ENCODE measurements at regions not wholly inside any gene's neighbourhood (a gene's known extent, or its start where the extent isn't known, plus 50 kb on each side); places are given as distances from the start of the nearest gene placed in this dataset.
A peak's percentile ranks its signal among the peaks of the same experiment; 100 is the strongest.

DNA sequence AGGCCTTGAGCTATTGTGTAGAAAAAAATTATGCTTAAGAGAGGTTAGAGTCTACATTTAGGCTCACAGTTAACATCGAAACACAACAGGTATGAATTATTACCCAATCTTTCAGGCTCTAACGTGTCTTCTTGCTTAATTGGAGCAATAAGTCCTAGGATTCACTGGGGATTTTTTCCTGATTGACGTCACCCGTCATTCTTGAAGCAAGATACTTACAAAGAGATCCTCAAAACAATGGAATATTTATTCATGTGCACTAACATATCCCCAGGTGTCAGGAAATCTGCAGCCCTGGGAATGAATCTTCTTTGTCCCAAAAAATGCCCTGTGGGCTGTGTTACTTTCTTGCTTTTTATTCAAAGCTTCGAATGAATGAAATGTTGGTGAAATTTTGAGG lies 413.5 kb downstream of the NFIB start:
- no peak for DNase-seq

DNA sequence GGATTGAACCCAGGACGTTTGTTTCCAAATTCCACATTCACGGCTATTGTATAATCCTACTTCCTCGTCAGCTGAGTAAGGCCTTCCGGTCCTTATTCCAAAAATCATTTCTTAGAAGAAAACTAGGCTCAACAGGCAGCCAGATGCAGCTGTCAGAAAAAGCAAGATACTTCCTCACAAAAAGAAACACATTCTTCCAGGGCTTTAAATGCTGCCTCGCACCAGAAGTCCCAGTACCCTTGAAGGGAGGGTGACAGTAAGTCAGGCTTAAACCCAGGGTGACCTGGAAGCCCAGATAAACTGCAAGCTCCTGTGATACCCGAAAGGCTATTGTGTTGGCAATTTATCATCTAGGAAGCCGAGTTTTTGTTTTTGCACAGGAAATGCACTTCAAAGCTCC lies 414.0 kb downstream of the NFIB start:
- no peak for DNase-seq

DNA sequence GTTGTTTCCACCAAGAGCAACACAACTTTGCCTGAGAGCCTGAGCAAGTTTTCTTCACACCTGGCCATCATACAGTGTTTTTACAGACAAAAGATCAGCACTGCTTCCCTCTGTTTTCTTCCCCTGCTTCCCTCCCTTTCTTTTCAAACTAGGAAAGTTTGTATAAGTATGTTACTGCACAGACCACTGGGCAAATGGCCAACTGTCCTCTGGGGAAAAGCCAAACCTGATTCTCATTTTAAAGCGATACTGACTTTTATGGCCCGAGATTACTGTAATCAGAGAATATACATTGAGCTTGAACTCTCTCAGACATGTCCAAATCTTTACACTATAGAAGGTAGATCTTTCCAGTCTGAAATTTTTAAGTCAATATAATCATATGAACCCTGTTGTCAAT lies 415.0 kb downstream of the NFIB start:
- DNase-seq, result no peak

DNA sequence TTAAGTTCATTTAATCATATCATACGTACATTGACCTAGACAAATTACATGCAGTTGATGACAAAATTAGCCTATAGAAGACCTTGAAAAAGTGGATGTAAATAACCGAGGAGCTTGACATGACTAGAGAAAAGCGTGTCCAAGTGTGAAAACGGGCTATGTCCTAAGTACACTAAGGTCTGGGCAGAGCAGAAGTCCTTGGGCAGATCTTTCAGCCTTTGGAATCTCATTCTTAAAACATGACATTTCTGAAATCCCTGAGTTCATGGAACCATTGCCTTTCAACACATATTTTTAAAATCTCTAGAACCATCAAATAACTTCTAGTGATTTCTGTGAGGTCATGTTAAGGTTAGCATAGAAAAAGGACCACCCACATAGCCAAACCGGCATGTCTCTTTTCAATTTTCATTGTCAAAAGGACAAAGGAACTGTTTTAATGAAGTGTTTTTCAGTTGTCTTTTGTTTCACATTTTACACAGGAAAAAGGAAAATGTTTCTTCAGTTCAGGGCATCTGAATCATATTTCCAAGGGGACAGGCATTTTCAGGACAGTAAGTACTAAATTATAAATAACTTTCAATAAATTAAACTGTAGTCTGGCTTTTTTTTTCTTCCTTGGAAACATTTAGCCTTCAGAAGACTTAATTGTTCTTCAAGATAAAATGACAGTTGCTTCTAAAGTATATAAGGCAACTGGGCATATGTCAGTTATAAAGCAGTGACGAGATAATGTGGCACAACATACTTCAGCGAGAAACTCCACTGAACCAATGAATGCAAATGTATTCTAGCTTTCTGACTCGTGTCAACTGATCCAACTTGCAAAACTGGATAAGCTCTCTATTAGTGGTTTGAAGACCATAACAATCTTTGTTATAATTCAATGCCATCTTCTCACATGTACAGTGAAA lies 416.8 kb downstream of the NFIB start:
- no peak for DNase-seq

DNA sequence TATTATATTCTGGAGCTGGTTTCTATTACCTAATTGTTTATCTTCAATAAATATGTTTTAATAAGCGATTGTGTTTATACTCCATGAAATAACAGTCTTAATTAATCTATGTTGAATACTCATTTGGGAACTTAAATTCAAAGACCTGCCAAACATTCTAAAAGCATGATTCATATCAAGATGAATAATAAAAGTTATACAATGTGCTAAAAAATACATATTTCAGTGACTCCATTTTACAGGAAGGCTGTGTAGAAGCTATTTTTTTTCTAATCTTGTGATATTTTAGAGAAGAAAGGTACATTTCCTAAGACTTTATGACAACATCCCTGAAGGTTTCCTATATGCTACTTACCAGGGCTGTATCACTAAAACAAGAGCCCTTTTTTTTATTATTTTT lies 417.9 kb downstream of the NFIB start:
- no peak for DNase-seq

DNA sequence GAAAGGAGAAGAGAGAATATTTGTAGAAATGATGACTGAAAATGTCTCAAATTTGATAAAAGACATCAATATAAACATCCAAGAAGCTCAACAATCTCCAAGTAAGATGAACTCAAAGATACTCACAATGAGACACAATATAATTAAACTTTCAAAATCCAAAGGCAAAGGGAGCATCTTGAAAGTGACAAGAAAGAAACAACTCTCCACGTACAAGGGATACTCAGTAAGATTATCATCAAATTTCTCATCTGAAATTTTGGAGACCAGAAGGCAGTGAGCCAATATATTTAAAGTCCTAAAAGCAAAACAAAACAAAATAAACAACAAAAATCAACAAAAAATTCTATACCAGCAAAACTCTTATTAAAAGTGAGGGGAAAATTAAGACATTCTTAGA lies 428.7 kb downstream of the NFIB start:
- DNase-seq, result no peak

DNA sequence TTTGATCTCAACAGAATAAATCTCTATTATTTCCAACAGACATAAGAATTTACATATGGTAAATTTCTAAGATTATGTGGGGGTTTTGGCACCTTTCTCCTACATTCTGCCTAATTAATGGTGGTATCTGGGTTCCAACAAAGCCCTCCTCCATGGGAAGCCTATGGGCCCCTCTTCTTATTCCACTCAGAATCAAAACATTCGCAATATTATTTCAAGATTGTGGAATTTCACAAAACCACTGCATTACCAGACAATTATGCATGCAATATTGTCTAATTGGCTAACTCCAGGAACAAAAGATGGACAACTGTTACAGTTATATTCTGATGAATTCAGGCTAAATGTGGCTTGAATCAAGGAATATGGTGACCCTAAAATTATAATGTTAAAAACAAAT lies 434.0 kb downstream of the NFIB start:
- no peak for DNase-seq

DNA sequence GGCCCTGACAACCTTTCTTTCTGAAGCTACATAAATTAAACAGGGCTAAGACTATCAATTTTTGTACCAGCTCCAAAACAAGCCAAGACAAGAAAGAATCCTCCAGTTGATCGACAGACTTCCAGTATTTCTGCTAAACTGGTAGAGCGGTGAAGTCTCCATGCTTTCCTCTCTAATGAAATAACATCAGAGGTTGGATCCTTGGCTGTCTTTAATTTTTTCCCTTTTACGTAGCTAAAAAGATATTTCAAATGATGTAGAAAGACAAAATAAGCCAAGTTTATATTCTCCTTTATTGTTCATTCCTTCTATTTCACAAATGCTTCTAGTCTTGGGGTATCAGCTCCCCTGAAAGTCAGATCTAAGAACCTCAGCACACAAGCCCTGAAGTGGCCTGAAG lies 434.9 kb downstream of the NFIB start:
- DNase-seq, result no peak

DNA sequence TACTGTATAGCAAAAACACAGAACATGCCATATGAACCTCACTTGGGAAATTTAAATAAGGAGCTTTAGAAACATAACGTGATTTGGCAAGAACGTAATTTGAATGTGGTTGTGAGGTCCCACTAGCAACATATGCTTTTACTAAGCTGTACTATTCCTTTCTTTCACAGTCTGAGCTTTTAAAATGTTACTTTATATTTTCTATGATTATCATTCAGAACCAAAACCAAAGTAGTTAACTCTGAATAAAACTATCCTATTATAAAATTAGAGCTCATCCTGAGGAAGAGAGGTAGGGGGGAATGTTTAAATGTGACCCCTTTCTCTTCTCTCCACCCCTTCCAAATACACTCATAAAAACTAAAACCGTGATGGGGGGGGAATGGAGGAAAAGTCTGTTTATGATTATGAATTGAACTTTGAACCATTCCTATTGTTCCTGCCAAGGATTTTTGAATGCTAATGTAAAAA lies 435.7 kb downstream of the NFIB start:
- DNase-seq, result no peak

DNA sequence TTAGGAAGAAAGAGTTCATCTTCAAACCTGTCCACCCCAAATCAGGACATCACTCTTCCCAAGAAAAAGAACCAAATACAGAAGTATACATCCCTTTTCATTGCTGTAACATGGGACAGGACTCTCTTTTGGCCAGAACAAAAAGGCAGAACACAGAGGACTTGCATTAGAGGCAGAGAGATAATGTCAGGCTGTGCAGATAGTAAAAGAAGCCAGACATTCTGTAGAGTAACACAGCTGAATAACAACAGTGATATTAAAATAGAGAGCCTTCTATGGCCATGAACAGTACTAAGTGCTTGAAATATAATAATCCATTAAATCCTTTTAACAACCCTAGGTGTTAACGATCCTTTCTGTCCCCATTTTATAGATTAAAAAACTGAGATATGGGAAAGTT lies 437.2 kb downstream of the NFIB start:
- DNase-seq, result no peak

DNA sequence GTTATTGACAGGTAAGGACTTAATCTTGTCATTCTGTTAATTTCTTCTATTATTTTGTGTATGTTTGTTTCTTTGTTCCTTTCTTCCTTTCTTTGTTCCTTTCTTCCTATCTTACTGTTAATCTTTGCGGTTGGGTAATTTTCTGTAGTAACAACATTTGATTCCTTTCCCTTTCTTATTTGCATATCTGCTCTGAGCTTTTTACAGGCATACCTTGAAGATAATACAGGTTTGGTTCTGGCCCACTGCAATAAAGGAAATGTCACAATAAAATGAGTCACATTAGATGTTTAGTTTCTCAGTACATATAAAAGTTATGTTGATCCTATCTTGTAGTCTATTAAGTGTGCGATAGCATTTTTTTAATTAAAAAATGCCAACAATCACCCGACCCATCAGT lies 440.7 kb downstream of the NFIB start:
- DNase-seq, result no peak

DNA sequence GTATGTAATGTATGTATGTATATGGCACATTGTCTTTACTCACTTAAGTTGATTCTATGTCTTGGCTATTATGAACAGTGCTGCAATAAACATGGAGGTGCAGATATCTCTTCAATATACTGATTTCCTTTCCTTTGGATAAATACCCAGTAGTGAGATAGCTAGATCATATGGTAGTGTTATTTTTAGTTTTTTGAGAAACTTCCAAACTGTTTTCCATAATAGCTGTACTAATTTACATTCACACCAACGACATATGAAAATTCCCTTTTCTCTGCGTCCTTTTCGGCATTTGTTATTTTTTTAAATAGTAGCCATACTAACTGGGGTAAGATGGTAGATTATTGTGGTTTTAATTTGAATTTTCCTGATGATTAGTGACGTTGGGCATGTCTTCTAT lies 445.6 kb downstream of the NFIB start:
- DNase-seq, result no peak

DNA sequence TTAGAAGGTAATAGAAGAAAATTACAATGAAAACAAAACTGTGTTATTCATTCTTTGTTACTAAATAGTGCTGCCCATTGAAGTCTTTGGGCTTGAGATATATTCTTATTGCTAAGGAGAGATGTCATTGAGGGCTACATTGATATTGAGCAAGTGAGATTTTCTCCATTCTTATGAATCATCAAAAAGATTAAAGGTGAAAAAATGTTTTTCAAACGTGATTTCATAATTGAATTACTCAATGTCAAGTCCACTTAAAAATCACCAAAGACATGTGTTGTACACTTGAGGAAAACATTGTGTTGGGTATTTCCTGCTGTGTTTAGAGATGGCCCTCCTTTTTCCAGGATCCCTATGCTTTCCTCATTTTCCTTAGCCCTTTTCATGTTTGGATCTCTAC lies 448.1 kb downstream of the NFIB start:
- no peak for DNase-seq

DNA sequence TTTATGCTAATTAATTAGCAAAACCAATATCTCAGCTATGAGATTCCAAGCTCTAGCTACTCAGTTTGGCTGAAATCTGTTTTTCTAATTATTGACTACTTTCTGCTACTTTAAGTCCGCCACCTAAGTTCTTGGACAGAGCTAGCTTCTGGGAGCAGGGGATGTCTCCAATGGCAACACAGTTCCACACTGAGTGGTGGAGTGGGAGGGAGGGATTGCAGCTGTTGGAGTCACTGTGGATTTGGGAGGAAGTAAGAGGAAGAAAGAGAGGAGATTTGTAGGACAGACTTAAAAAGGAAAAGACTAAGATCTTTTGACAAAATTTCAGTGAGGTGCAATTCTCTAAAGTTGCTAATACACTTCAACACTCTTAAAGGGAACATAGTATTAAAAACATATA lies 450.8 kb downstream of the NFIB start:
- peak in 40 of 58 donors; percentile 0 to 74 (median 28) for DNase-seq

DNA sequence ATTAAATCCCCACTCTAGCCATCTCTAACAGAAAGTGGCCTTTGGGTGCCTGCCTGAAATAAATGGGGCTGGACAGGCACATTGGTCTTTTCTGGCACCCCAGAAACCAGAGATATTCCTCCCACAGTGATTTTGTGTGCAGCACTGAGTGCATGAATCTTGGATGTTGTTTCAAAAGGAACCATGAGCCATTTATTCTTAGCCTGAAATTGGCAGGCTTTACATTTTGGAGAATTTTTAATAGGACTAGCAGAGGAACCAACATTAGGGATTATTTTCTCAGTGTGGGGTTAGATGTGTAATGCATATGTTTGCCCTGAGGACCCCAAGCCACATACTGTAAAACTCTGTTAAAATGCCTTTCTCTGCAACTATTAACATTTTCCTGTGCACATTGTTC lies 451.3 kb downstream of the NFIB start:
- peak in 8 of 58 donors; percentile 0 to 22 (median 2) for DNase-seq

DNA sequence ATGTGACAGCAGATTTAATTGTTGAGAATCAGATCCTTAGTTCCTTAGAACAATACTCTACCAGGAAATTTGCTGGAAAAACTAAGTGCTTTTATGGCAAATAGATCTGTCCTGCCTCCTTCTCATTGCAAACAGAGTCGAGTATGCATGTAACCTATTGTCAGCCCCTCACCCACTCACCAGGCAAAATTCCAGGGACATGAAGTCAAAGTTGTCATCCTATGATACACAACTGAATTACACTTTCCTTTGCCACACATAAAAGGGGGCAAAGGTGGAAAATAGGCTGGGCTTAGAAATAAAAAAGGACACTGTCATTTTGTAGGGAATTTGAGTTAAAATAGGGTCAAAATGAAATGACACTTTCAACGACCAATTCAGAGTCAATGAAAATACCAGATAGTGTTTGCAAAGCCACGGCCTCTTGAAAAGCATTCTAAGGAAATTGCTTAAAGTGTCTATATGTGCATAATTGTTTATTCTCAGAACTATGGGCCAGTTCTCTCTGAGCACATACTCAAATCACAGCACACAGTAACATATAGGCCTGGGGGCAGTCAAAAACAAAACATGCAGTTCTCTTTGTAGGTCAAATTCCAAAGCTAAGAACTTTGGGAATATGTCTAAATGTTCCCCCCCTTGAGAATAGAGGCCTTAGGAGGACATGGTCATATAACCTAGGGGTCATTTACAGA lies 452.8 kb downstream of the NFIB start:
- no peak for DNase-seq

DNA sequence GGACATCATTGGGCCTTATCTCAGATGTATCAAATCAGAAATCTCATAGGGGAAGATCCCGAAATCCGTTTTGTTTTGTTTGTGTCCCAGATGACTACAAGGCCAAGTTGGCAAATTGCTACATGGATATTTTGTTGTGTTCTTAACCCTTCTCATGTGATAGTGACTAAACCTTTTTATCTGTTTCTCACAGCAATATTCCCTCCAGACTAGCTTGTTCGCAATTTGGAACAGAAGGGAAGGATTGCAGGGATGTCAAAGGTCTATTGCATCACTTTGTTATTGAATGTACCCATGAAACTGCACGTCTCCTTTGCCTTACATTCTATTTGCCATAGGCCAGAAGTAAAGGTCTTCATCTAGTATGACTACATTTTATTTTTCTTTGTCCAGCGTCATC lies 453.9 kb downstream of the NFIB start:
- no peak for DNase-seq

DNA sequence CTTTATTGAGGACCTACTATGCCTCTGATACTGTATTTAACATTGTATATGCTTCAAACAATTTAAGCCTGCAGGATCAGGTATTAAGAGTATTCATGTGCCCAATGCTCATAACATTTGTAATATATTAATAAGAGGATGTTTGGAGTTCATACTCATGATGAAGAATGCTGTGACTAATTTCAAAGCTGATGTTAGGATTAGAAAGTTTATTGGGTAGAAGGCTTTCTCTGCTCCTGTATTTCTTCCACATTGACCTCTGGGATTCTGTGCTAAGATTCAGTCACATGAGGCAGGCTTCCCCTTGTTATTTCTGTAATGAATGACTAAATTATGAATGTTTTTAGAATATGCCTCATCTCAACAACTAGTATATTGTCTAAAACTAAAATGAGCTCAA lies 456.4 kb downstream of the NFIB start:
- no peak for DNase-seq

DNA sequence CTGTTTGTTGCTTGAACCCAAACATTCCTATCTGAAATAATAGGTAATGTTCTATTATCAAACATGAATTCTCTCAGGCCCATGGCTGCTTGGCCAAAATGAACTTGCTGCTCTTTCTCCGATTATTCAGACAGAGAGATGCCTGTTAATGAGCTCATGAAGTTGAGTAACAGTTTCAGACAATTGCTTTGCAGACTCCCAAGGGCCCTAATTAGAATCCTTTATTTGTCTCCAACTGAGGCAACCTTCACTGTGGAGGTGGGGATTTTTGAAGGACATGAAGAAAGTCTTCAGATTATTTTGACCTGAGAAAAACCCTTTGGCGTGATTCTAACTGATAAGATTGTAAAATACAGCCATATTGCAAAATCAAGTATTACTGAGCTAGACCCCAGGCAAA lies 466.7 kb downstream of the NFIB start:
- no peak for DNase-seq

DNA sequence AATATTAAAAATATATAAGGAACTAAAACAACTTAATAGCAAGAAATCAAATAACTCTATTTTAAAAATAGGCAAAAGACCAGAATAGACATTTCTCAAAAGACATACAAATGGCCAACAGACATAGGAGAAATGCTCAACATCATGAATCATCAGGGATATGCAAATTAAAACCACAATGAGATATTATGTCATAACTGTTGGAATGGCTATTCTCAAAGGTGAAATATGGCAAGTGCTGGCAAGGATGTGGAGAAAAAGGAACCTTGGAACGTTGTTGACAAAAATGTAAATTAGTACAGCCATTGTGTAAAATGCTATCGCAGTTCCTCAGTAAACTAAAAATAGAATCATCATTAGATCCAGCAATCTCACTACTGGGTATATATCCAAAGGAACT lies 468.5 kb downstream of the NFIB start:
- DNase-seq, result no peak

DNA sequence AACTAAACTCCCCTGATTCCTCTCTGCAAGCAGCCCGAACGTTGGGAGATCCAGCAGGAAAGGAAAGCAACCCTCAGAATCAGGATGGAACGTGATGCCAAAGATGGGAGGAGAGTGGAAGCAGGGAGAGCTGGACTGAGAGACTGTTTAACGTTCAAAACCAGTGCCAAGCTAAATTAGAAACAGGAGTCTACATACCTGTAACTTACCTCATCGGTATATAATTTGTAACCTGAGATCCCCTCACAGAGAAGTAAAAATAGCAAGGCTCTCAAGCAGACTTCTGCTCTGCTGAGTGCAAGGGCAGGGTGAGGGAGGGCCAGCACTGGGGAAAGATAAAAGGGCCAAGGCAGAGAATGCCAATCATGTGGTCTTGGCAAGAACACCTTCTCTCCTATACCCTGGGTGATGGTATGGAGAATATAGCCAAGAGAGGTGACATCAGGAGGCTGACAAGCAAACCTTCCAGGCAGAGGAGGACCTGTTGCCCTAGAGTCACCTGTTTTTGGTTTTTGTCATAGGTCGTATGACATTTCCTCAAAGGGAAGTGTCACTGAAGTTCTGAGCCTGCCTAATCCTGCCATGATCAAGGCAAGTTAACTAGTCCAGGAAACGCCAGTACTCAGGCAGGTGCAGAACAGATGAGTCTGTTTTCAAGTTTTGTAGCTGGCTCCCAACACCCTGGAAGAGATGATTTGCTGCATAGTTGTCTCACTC lies 472.0 kb downstream of the NFIB start:
- no peak for DNase-seq

DNA sequence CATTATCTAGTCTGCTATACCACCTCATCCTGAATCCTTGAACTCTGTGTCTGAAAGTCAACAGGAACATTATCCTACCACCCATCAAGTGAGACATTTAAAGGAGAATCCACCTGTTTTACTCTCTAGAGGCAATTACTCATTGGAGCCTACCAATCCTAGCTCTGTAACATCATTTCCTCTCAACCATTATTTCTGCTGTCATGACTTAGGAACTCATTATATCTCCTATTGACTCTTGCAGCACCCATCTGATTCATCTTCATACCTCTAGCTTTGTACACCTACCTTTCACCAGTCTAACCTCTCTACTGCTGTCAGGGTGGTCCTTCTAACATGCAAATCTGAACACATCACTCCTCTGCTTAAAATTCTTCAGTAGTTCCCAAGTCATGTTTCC lies 481.5 kb downstream of the NFIB start:
- no peak for DNase-seq

Data from anterior cingulate cortex (tissue), 58 donors.